ENCODE measurements at regions not wholly inside any gene's neighbourhood (a gene's known extent, or its start where the extent isn't known, plus 50 kb on each side); places are given as distances from the start of the nearest gene placed in this dataset.

GRCh38 chr5:162503796-162504195 is 436.2 kb downstream of the GABRG2 start:
- intact Hi-C loops (cut with micrococcal nuclease), result no loop called here
- Mint-ChIP-seq H3K4me1 (ENCODE audit: low read depth) (no peaks in the 10 kb centered on the region), H3K36me3 (no peaks in the 10 kb centered on the region), H3K4me3 (no peak overlapping the region), H3K9me3 (peaks cover 13% of the 10 kb centered on the region), H3K27ac (no peak overlapping the region), H3K27me3 (no peaks in the 10 kb centered on the region)
- ChIA-PET CTCF (no interaction called here), POLR2A (no interaction called here)
- no peak for DNase-seq

GRCh38 chr5:162512935-162513565 is 445.5 kb downstream of the GABRG2 start:
- Mint-ChIP-seq H3K9me3 (peaks cover 23% of the 10 kb centered on the region), H3K36me3 (no peaks in the 10 kb centered on the region), H3K4me3 (no peak overlapping the region), H3K27ac (no peak overlapping the region), H3K4me1 (ENCODE audit: low read depth) (no peaks in the 10 kb centered on the region), H3K27me3 (no peaks in the 10 kb centered on the region)
- ChIA-PET CTCF (no interaction called here), POLR2A (no interaction called here)
- intact Hi-C loops (cut with micrococcal nuclease), result no loop called here
- DNase-seq, result no peak

GRCh38 chr5:162514116-162514515 is 446.5 kb downstream of the GABRG2 start:
- intact Hi-C loops (cut with micrococcal nuclease), result no loop called here
- H3K36me3 Mint-ChIP-seq, result no peaks in the 10 kb centered on the region
- ChIA-PET POLR2A (no interaction called here), CTCF (no interaction called here)
- no peaks in the 10 kb centered on the region for H3K27me3 Mint-ChIP-seq
- DNase-seq, result no peak
- H3K9me3 Mint-ChIP-seq, result peaks cover 23% of the 10 kb centered on the region
- H3K27ac Mint-ChIP-seq, result no peak overlapping the region
- no peak overlapping the region for H3K4me3 Mint-ChIP-seq
- H3K4me1 Mint-ChIP-seq (ENCODE audit: low read depth), result no peaks in the 10 kb centered on the region

- H3K9me3 Mint-ChIP-seq, result peaks cover 37% of the 10 kb centered on the region
- H3K27ac Mint-ChIP-seq, result no peak overlapping the region
- intact Hi-C loops (cut with micrococcal nuclease), result no loop called here
- DNase-seq, result no peak
- no peaks in the 10 kb centered on the region for H3K4me1 Mint-ChIP-seq (ENCODE audit: low read depth)
- H3K27me3 Mint-ChIP-seq, result no peaks in the 10 kb centered on the region
- ChIA-PET POLR2A (no interaction called here), CTCF (no interaction called here)
- no peak overlapping the region for H3K4me3 Mint-ChIP-seq
- no peaks in the 10 kb centered on the region for H3K36me3 Mint-ChIP-seq
These were observed 453.3 kb downstream of the GABRG2 start for GRCh38 chr5:162520878-162521277.

GRCh38 chr5:162529209-162529608 is 461.6 kb downstream of the GABRG2 start:
- intact Hi-C loops (cut with micrococcal nuclease), result no loop called here
- H3K9me3 Mint-ChIP-seq, result peaks cover 17% of the 10 kb centered on the region

GRCh38 chr5:162529886-162530285 is 462.3 kb downstream of the GABRG2 start:
- ChIA-PET POLR2A (no interaction called here), CTCF (no interaction called here)
- peaks cover 12% of the 10 kb centered on the region for H3K9me3 Mint-ChIP-seq
- H3K36me3 Mint-ChIP-seq, result no peaks in the 10 kb centered on the region
- no peaks in the 10 kb centered on the region for H3K4me1 Mint-ChIP-seq (ENCODE audit: low read depth)
- no peak for DNase-seq
- no peaks in the 10 kb centered on the region for H3K27me3 Mint-ChIP-seq
- intact Hi-C loops (cut with micrococcal nuclease), result no loop called here
- no peak overlapping the region for H3K27ac Mint-ChIP-seq
- H3K4me3 Mint-ChIP-seq, result no peak overlapping the region

More at GRCh38 chr5:162529209-162529608, 461.6 kb downstream of the GABRG2 start:
- no peak overlapping the region for H3K27ac Mint-ChIP-seq
- H3K36me3 Mint-ChIP-seq, result no peaks in the 10 kb centered on the region
- no peaks in the 10 kb centered on the region for H3K4me1 Mint-ChIP-seq (ENCODE audit: low read depth)
- H3K27me3 Mint-ChIP-seq, result no peaks in the 10 kb centered on the region
- H3K4me3 Mint-ChIP-seq, result no peak overlapping the region
- DNase-seq, result no peak
- ChIA-PET CTCF (no interaction called here), POLR2A (no interaction called here)

GRCh38 chr5:162543437-162543836 is 475.9 kb downstream of the GABRG2 start:
- no peaks in the 10 kb centered on the region for H3K36me3 Mint-ChIP-seq
- peaks cover 6% of the 10 kb centered on the region for H3K9me3 Mint-ChIP-seq
- no peaks in the 10 kb centered on the region for H3K27me3 Mint-ChIP-seq
- no peaks in the 10 kb centered on the region for H3K4me1 Mint-ChIP-seq (ENCODE audit: low read depth)
- H3K27ac Mint-ChIP-seq, result no peak overlapping the region
- H3K4me3 Mint-ChIP-seq, result no peak overlapping the region
- ChIA-PET POLR2A (no interaction called here), CTCF (no interaction called here)
- DNase-seq, result no peak
- intact Hi-C loops (cut with micrococcal nuclease), result no loop called here

GRCh38 chr5:162544905-162545304 is 477.3 kb downstream of the GABRG2 start:
- CTCF ChIA-PET, result no interaction called here
- DNase-seq, result no peak
- no peak overlapping the region for H3K4me3 Mint-ChIP-seq
- POLR2A ChIA-PET, result no interaction called here
- H3K4me1 Mint-ChIP-seq (ENCODE audit: low read depth), result no peaks in the 10 kb centered on the region
- peaks cover 9% of the 10 kb centered on the region for H3K9me3 Mint-ChIP-seq
- intact Hi-C loops (cut with micrococcal nuclease), result no loop called here
- no peak overlapping the region for H3K27ac Mint-ChIP-seq
- H3K36me3 Mint-ChIP-seq, result no peaks in the 10 kb centered on the region
- H3K27me3 Mint-ChIP-seq, result no peaks in the 10 kb centered on the region

- Mint-ChIP-seq H3K4me3 (no peak overlapping the region), H3K9me3 (peaks cover 11% of the 10 kb centered on the region), H3K36me3 (no peaks in the 10 kb centered on the region), H3K27ac (no peak overlapping the region), H3K27me3 (no peaks in the 10 kb centered on the region), H3K4me1 (ENCODE audit: low read depth) (no peaks in the 10 kb centered on the region)
- CTCF ChIA-PET, result no interaction called here
- POLR2A ChIA-PET, result no interaction called here
- intact Hi-C loops (cut with micrococcal nuclease), result no loop called here
- no peak for DNase-seq
These were observed 482.7 kb downstream of the GABRG2 start for GRCh38 chr5:162550236-162550635.

- no peaks in the 10 kb centered on the region for H3K9me3 Mint-ChIP-seq
- H3K4me3 Mint-ChIP-seq, result no peak overlapping the region
- intact Hi-C loops (cut with micrococcal nuclease), result no loop called here
- H3K27me3 Mint-ChIP-seq, result no peaks in the 10 kb centered on the region
- no peak for DNase-seq
- POLR2A ChIA-PET, result no interaction called here
- no peaks in the 10 kb centered on the region for H3K36me3 Mint-ChIP-seq
- no peak overlapping the region for H3K27ac Mint-ChIP-seq
- no peaks in the 10 kb centered on the region for H3K4me1 Mint-ChIP-seq (ENCODE audit: low read depth)
- CTCF ChIA-PET, result no interaction called here
These were observed 490.5 kb downstream of the GABRG2 start for GRCh38 chr5:162558120-162558519.

- DNase-seq, result no peak
- ChIA-PET POLR2A (no interaction called here), CTCF (no interaction called here)
- Mint-ChIP-seq H3K4me1 (ENCODE audit: low read depth) (no peaks in the 10 kb centered on the region), H3K9me3 (peaks cover 7% of the 10 kb centered on the region), H3K27me3 (no peaks in the 10 kb centered on the region), H3K27ac (no peak overlapping the region), H3K36me3 (no peaks in the 10 kb centered on the region), H3K4me3 (no peak overlapping the region)
- intact Hi-C loops (cut with micrococcal nuclease), result no loop called here
These were observed 500.1 kb downstream of the GABRG2 start for GRCh38 chr5:162567644-162568043.

GRCh38 chr5:162573758-162574157 is 506.2 kb downstream of the GABRG2 start:
- H3K9me3 Mint-ChIP-seq, result peaks cover 9% of the 10 kb centered on the region
- H3K27me3 Mint-ChIP-seq, result no peaks in the 10 kb centered on the region
- H3K4me3 Mint-ChIP-seq, result no peak overlapping the region
- POLR2A ChIA-PET, result no interaction called here
- intact Hi-C loops (cut with micrococcal nuclease), result no loop called here
- no peak for DNase-seq
- CTCF ChIA-PET, result no interaction called here
- H3K4me1 Mint-ChIP-seq (ENCODE audit: low read depth), result no peaks in the 10 kb centered on the region
- H3K27ac Mint-ChIP-seq, result no peak overlapping the region
- H3K36me3 Mint-ChIP-seq, result no peaks in the 10 kb centered on the region

- intact Hi-C loops (cut with micrococcal nuclease), result no loop called here
- Mint-ChIP-seq H3K9me3 (peaks cover 3% of the 10 kb centered on the region), H3K4me1 (ENCODE audit: low read depth) (no peaks in the 10 kb centered on the region), H3K27ac (no peak overlapping the region), H3K36me3 (no peaks in the 10 kb centered on the region), H3K27me3 (no peaks in the 10 kb centered on the region), H3K4me3 (no peak overlapping the region)
- DNase-seq, result no peak
- ChIA-PET CTCF (no interaction called here), POLR2A (no interaction called here)
These were observed 524.2 kb downstream of the GABRG2 start for GRCh38 chr5:162591724-162592123.

GRCh38 chr5:162593881-162594280 is 526.3 kb downstream of the GABRG2 start:
- no peaks in the 10 kb centered on the region for H3K36me3 Mint-ChIP-seq
- no peak for DNase-seq
- ChIA-PET CTCF (no interaction called here), POLR2A (no interaction called here)
- peaks cover 3% of the 10 kb centered on the region for H3K9me3 Mint-ChIP-seq
- no peak overlapping the region for H3K27ac Mint-ChIP-seq
- no peaks in the 10 kb centered on the region for H3K4me1 Mint-ChIP-seq (ENCODE audit: low read depth)
- no peaks in the 10 kb centered on the region for H3K27me3 Mint-ChIP-seq
- intact Hi-C loops (cut with micrococcal nuclease), result no loop called here
- H3K4me3 Mint-ChIP-seq, result no peak overlapping the region

All from activated CD4-positive, alpha-beta memory T cell treated with anti-CD3 and anti-CD28 coated beads for 36 hours (primary cell).